ENCODE measurements at regions not wholly inside any gene's neighbourhood (a gene's known extent, or its start where the extent isn't known, plus 50 kb on each side); places are given as distances from the start of the nearest gene placed in this dataset.
A peak's percentile ranks its signal among the peaks of the same experiment; 100 is the strongest.

DNA sequence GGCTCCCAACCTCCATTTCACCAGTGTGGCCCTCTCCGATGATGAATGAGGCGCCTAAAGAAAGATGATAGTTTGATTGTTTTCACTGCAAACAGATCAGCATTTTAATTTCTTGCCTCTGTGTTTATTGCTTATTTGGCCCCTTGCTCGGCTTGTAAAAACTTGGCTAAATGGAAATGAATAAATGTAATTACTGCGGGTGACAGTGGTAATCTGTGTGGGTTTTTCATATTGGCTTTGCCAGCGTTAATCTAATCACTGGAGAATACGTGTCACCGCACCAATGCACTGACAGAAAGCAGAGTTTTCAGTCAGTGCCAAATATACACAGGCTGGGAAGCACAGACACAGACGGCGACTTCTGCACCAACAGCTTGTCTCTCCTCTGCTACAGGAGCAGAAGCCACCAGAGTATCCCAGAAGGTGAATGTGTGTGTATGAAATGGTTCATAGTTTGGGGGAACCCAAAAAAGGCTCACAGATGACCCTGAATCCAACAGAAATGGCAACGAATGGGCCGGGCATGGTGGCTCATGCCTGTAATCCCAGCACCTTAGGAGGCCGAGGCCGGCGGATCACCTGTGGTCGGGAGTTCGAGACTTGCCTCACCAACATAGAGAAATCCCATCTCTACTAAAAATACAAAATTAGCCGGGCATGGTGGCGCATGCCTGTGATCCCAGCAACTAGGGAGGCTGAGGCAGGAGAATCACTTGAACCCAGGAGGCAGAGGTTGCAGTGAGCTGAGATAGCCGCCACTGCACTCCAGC lies 534.0 kb downstream of the PKHD1 start:
- ATAC-seq = no peak

DNA sequence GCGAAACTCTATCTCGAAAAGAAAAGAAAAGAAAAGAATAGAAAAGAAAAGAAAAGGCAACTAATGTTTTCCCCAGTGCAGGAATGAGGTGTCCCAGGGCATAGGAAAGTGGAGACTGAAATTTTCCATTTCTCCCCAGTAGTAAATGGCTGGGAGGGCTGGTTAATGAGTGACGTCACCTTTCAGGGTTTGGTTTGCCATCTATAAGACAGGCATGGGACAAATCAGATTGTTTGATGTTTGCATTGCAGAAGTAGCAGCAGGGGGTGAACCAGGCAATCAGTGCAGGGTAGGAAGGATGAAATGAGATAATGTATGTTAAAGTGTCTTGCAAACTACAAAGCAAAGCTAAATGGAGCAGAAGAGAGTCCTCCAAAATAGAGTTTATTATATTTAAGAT lies 533.4 kb downstream of the PKHD1 start:
- no peak for ATAC-seq

DNA sequence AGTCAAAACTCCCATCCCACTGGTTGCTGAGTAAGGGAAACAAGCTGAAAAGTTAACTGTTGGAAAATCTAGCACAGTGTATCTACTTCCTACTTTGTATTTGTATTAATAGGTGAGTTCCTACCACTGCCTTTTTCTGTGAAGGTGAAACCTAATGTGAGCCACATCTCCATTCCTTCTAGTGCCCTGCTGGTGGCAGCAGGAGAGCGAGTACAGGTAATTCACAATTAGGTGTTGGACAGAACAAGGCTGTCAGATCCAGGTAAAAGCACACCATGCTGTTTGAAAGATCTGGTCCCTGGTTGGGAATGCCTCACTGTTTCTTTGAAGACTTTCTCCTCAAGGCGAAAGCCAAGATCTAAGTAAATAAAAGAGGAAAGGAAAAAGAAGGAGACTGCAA lies 528.4 kb downstream of the PKHD1 start:
- peak; percentile 53 for ATAC-seq

- no peak for ATAC-seq
These were observed 525.2 kb downstream of the PKHD1 start for GRCh38 chr6:51562198-51562597.

Data from esophagus mucosa (tissue), 1 donor.